ENCODE measurements at regions not wholly inside any gene's neighbourhood (a gene's known extent, or its start where the extent isn't known, plus 50 kb on each side); places are given as distances from the start of the nearest gene placed in this dataset.

- CTCF ChIA-PET = no interaction called here
- intact Hi-C loops (cut with micrococcal nuclease) = no loop called here
- BruUV-seq (replicated peaks) = no TSS peak
- Histone ChIP-seq H3K9me3 (replicated peaks; ENCODE audit: control insufficient read depth, insufficient read depth, low read length) (peaks cover 9% of the 10 kb centered on the region), H3K4me2 (ENCODE audit: insufficient read depth, low read length) (no peak overlapping the region), H2AFZ (ENCODE audit: low read depth, low read length) (no peak overlapping the region), H3K4me3 (replicated peaks in 1 of 3; ENCODE audit: insufficient read depth in 1 of 3, low read depth in 1 of 3, low read length in 3 of 3) (no peak overlapping the region), H3K36me3 (ENCODE audit: control insufficient read depth in 2 of 2, extremely low read depth in 1 of 2, insufficient read depth in 2 of 2, low read length in 2 of 2) (no peaks in the 10 kb centered on the region), H3K4me1 (ENCODE audit: control insufficient read depth, extremely low read depth, insufficient read depth, low read length) (no peaks in the 10 kb centered on the region), H3K27ac (ENCODE audit: insufficient read depth, low read depth, low read length) (no peak overlapping the region), H3K9ac (replicated peaks; ENCODE audit: extremely low read depth, insufficient read depth, low read length) (no peak overlapping the region), H3K9me1 (replicated peaks; ENCODE audit: control insufficient read depth, extremely low read depth, insufficient read depth, low read length) (no peaks in the 10 kb centered on the region), H4K20me1 (replicated peaks; ENCODE audit: control insufficient read depth, extremely low read depth, insufficient read depth, low read length) (no peaks in the 10 kb centered on the region), H3K79me2 (ENCODE audit: control insufficient read depth, insufficient read depth, low read length) (no peaks in the 10 kb centered on the region), H3K27me3 (ENCODE audit: control insufficient read depth in 2 of 2, insufficient read depth in 2 of 2, low read length in 2 of 2) (no peaks in the 10 kb centered on the region)
- no peak for FAIRE-seq
- dilution Hi-C loops (cut with MboI; ENCODE audit: extremely low pct_ligation_motif_present, low sequenced_read_pairs) = no loop called here
- POLR2A ChIA-PET = no interaction called here
- DNase-seq (ENCODE audit: low read depth, low spot score) = no peak
- TF ChIP-seq GATA2 (IDR thresholded peaks at IDR 0.05; ENCODE audit: insufficient read depth, insufficient read length, low read depth, low read length) (no peak), JUN (IDR thresholded peaks at IDR 0.05; ENCODE audit: borderline replicate concordance, insufficient read depth, insufficient read length, low read depth) (no peak), POLR2AphosphoS5 (IDR thresholded peaks at IDR 0.05; ENCODE audit: insufficient read depth, low read depth, low read length) (no peak), MAX (IDR thresholded peaks at IDR 0.05; ENCODE audit: insufficient read depth, insufficient read length) (no peak), FOS (IDR thresholded peaks at IDR 0.05; ENCODE audit: borderline replicate concordance, insufficient read depth, low read length) (no peak), EZH2 (IDR thresholded peaks at IDR 0.05; ENCODE audit: borderline replicate concordance, low read depth, low read length, severe bottlenecking) (no peak), POLR2A (IDR thresholded peaks at IDR 0.05; ENCODE audit: low read depth, low read length) (no peak), MYC (IDR thresholded peaks at IDR 0.05; ENCODE audit: low read depth, low read length) (no peak), CTCF (IDR thresholded peaks at IDR 0.05; ENCODE audit: extremely low read depth in 1 of 2, insufficient read depth in 1 of 2, low read depth in 1 of 2, low read length in 2 of 2) (no peak)
These were observed 118.5 kb upstream of the C1orf174 start for GRCh38 chr1:4018466-4019146.
